CD14-positive monocyte (primary cell): ENCODE measurements at regions not wholly inside any gene's neighbourhood (a gene's known extent, or its start where the extent isn't known, plus 50 kb on each side); places are given as distances from the start of the nearest gene placed in this dataset.

ENCODE experiments used
- DNase-seq, 3 donors: peaks; one replicate each; pipeline ENCODE4 v3.0.0-alpha.2; 2011 to 2022
- H2AFZ ChIP-seq: 2 replicates; pipeline ENCODE4 v1.6.0; 2012; ENCODE audit warnings: mild to moderate bottlenecking, low read depth, low read length, inconsistent platforms; ENCODE audit not compliant: insufficient read depth, poor library complexity, severe bottlenecking
- H3K27ac ChIP-seq, 2 donors: 1 replicate in 1 of 2; 2 replicates in 1 of 2; pipeline ENCODE4 v1.5.1; 2012 to 2013; ENCODE audit warnings: low read length in 2 of 2, control low read depth in 1 of 2, inconsistent platforms in 1 of 2, low read depth in 1 of 2, mild to moderate bottlenecking in 1 of 2
- H3K27me3 ChIP-seq, 2 donors: one replicate each; pipeline versions ENCODE4 v1.6.0 to v1.6.1; 2011 to 2013; ENCODE audit warnings: low read length in 2 of 2; ENCODE audit not compliant: control insufficient read depth in 2 of 2, insufficient read depth in 2 of 2
- H3K36me3 ChIP-seq, 2 donors: replicated peaks in 1 of 2; 1 replicate in 1 of 2; 2 replicates in 1 of 2; pipeline versions ENCODE4 v1.5.1 to v1.6.1; 2012 to 2013; ENCODE audit warnings: low read length in 2 of 2, control low read depth in 1 of 2, inconsistent platforms in 1 of 2, mild to moderate bottlenecking in 1 of 2; ENCODE audit not compliant: insufficient read depth in 2 of 2, control insufficient read depth in 1 of 2
- H3K4me1 ChIP-seq, 2 donors: 1 replicate in 1 of 2; 2 replicates in 1 of 2; pipeline versions ENCODE4 v1.5.1 to v1.6.1; 2012 to 2013; ENCODE audit warnings: low read length in 2 of 2, control low read depth in 1 of 2, inconsistent platforms in 1 of 2, mild to moderate bottlenecking in 1 of 2, moderate library complexity in 1 of 2; ENCODE audit not compliant: insufficient read depth in 2 of 2, control insufficient read depth in 1 of 2
- H3K4me2 ChIP-seq: replicated peaks from 2 replicates; pipeline ENCODE3; 2012; ENCODE audit warnings: low read length, moderate library complexity, mild to moderate bottlenecking; ENCODE audit not compliant: poor library complexity, severe bottlenecking; ENCODE audit errors: extremely low read depth
- H3K4me3 ChIP-seq, 3 experiments: fragments of 200-600 bp in 1 of 3; sonication (generic) in 1 of 3; replicated peaks in 1 of 3; 1 replicate in 2 of 3; 2 replicates in 1 of 3; pipeline ENCODE4 v1.5.1; 2011 to 2013; ENCODE audit warnings: low read length in 3 of 3, mild to moderate bottlenecking in 3 of 3, control low read depth in 2 of 3, low read depth in 2 of 3, inconsistent platforms in 1 of 3, moderate library complexity in 1 of 3
- H3K79me2 ChIP-seq: 2 replicates; pipeline ENCODE4 v1.6.0; 2012; ENCODE audit warnings: mild to moderate bottlenecking, control low read depth, inconsistent platforms, low read length, moderate library complexity; ENCODE audit not compliant: insufficient read depth
- H3K9ac ChIP-seq: 2 replicates; pipeline ENCODE4 v1.6.0; 2017; ENCODE audit warnings: low read length, mild to moderate bottlenecking; ENCODE audit not compliant: insufficient read depth, poor library complexity, severe bottlenecking
- H3K9me3 ChIP-seq, 2 donors: replicated peaks in 1 of 2; 1 replicate in 1 of 2; 2 replicates in 1 of 2; pipeline versions ENCODE4 v1.5.1 to v1.6.1; 2012 to 2013; ENCODE audit warnings: low read length in 2 of 2, control low read depth in 1 of 2; ENCODE audit not compliant: control insufficient read depth in 1 of 2, insufficient read depth in 1 of 2
- H4K20me1 ChIP-seq: 2 replicates; pipeline ENCODE4 v1.6.0; 2012; ENCODE audit warnings: mild to moderate bottlenecking, low read length, control low read depth, moderate library complexity; ENCODE audit not compliant: insufficient read depth
- H3K27ac Mint-ChIP-seq, 7 donors: one replicate each; pipeline ENCODE4 v1.8.0; 2020; ENCODE audit warnings: mild to moderate bottlenecking in 7 of 7, mixed read lengths in 7 of 7, moderate library complexity in 6 of 7, inconsistent platforms in 2 of 7
- H3K27me3 Mint-ChIP-seq, 3 donors: one replicate each; pipeline ENCODE4 v1.8.0; 2021 to 2022; ENCODE audit warnings: low read depth in 3 of 3, mild to moderate bottlenecking in 3 of 3, mixed read lengths in 3 of 3, moderate library complexity in 3 of 3, inconsistent platforms in 1 of 3
- H3K36me3 Mint-ChIP-seq, 2 donors: one replicate each; pipeline ENCODE4 v1.8.0; 2020; ENCODE audit warnings: mixed read lengths in 2 of 2, inconsistent platforms in 1 of 2, mild to moderate bottlenecking in 1 of 2
- H3K4me1 Mint-ChIP-seq: one replicate; pipeline ENCODE4 v1.8.0; 2020; ENCODE audit warnings: mild to moderate bottlenecking, mixed read lengths
- H3K4me3 Mint-ChIP-seq, 2 donors: one replicate each; pipeline ENCODE4 v1.8.0; 2020; ENCODE audit warnings: mild to moderate bottlenecking in 2 of 2, mixed read lengths in 2 of 2, moderate library complexity in 1 of 2
- H3K9me3 Mint-ChIP-seq, 7 donors: one replicate each; pipeline ENCODE4 v1.8.0; 2020 to 2022; ENCODE audit warnings: mixed read lengths in 7 of 7, mild to moderate bottlenecking in 6 of 7, moderate library complexity in 6 of 7, inconsistent platforms in 2 of 7
- CTCF ChIP-seq: fragments of 200-600 bp; IDR thresholded peaks from one replicate; pipeline ENCODE4 v1.8.0; 2022; ENCODE audit warnings: antibody characterized with exemption, mild to moderate bottlenecking
- WGBS: methylation state at CpG from one replicate; pipeline ENCODE4 v1.1.5; 2013; ENCODE audit warnings: missing lambda C conversion rate; ENCODE audit not compliant: insufficient coverage; 5-methylcytosine and 5-hydroxymethylcytosine counted together
- intact Hi-C, 2 donors: fragments of 100-400 bp; cut with micrococcal nuclease; formaldehyde crosslinking; loops; one replicate each; pipeline versions ENCODE4 v1.15.0 to v1.15.1; 2023

DNA sequence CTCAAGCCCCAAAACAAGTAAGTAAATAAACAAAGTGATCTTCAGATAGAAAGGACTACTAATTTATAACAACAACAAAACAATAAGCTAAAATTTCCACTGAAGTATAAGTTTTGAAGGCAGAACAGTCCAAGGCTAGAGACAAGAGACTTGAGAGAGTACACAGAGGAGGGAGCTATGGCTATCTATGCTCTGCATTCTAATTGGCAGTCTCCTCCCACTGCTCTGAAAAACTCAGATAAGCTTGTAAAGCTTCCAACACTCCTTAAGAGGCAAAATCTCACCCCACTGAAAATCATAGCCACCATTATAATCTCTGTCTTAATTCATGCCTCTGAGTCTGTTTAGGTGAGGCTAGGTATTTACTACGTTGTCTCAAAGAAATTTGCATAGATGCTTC, 714.6 kb upstream of the LRATD1 start:
- Mint-ChIP-seq H3K27ac (no peak overlapping the region), H3K9me3 (peaks cover 0 to 8% (median 1%) of the 10 kb centered on the region in 7 donors), H3K27me3 (no peaks in the 10 kb centered on the region), H3K4me3 (no peak overlapping the region), H3K36me3 (no peaks in the 10 kb centered on the region), H3K4me1 (no peaks in the 10 kb centered on the region)
- Histone ChIP-seq H3K36me3 (no peaks in the 10 kb centered on the region), H3K4me2 (no peak overlapping the region), H3K4me1 (no peaks in the 10 kb centered on the region), H2AFZ (no peak overlapping the region), H3K27me3 (no peaks in the 10 kb centered on the region), H4K20me1 (no peaks in the 10 kb centered on the region), H3K9me3 (peaks cover 3 to 4% of the 10 kb centered on the region in 2 donors), H3K4me3 (no peak overlapping the region), H3K27ac (no peak overlapping the region), H3K79me2 (no peaks in the 10 kb centered on the region), H3K9ac (no peak overlapping the region)
- intact Hi-C loops = no loop called here
- TF ChIP-seq CTCF = no peak
- no CpG with 5 or more reads among the region's 1 CpG for WGBS
- no peak for DNase-seq

- Mint-ChIP-seq H3K36me3 (no peaks in the 10 kb centered on the region), H3K27me3 (no peaks in the 10 kb centered on the region)
- intact Hi-C loops = no loop called here
These were observed 712.5 kb upstream of the LRATD1 start for GRCh38 chr2:13919981-13920382.

More at GRCh38 chr2:13919981-13920382, 712.5 kb upstream of the LRATD1 start:
- no peak overlapping the region for H3K9ac ChIP-seq
- TF ChIP-seq CTCF = no peak
- no peaks in the 10 kb centered on the region for H3K4me1 ChIP-seq
- Mint-ChIP-seq H3K9me3 (peaks cover 0 to 9% (median 6%) of the 10 kb centered on the region in 7 donors), H3K4me1 (no peaks in the 10 kb centered on the region), H3K27ac (no peak overlapping the region), H3K4me3 (no peak overlapping the region)
- no peaks in the 10 kb centered on the region for H4K20me1 ChIP-seq
- peaks cover 9 to 13% of the 10 kb centered on the region in 2 donors for H3K9me3 ChIP-seq
- no peak for DNase-seq
- no peak overlapping the region for H2AFZ ChIP-seq
- no peak overlapping the region for H3K4me2 ChIP-seq
- no peaks in the 10 kb centered on the region for H3K79me2 ChIP-seq
- no CpG with 5 or more reads among the region's 4 CpGs for WGBS
- no peaks in the 10 kb centered on the region for H3K27me3 ChIP-seq
- H3K27ac ChIP-seq = no peak overlapping the region
- H3K4me3 ChIP-seq = no peak overlapping the region
- no peaks in the 10 kb centered on the region for H3K36me3 ChIP-seq
